Hepatocyte (in vitro differentiated cells): ENCODE measurements at regions not wholly inside any gene's neighbourhood (a gene's known extent, or its start where the extent isn't known, plus 50 kb on each side); places are given as distances from the start of the nearest gene placed in this dataset.

Experiments used
- CTCF ChIP-seq: fragments of 200-600 bp; sonication (generic); IDR thresholded peaks from 2 replicates; pipeline ENCODE4 v1.5.1; 2016; ENCODE audit warnings: antibody characterized with exemption, mild to moderate bottlenecking; ENCODE audit not compliant: poor library complexity
- EZH2 ChIP-seq: fragments of 200-600 bp; sonication (generic); IDR thresholded peaks from 2 replicates; pipeline ENCODE4 v1.6.1; 2016; ENCODE audit warnings: antibody characterized with exemption, mild to moderate bottlenecking, borderline replicate concordance
- EZH2phosphoT487 ChIP-seq: fragments of 200-600 bp; sonication (generic); IDR thresholded peaks from one replicate; pipeline ENCODE4 v1.6.1; 2018; ENCODE audit warnings: antibody characterized with exemption, mild to moderate bottlenecking, low read depth, moderate library complexity; ENCODE audit not compliant: unreplicated experiment, severe bottlenecking

GRCh38 chr11:26830757-26831156 lies 108.9 kb upstream of the SLC5A12 start:
- TF ChIP-seq CTCF (no peak), EZH2 (no peak), EZH2phosphoT487 (no peak)
